GM20000 (cell line): ENCODE measurements at regions not wholly inside any gene's neighbourhood (a gene's known extent, or its start where the extent isn't known, plus 50 kb on each side); places are given as distances from the start of the nearest gene placed in this dataset.

Source experiments
- DNase-seq: peaks from one replicate; pipeline ENCODE4 v3.0.0; 2012; ENCODE audit warnings: low spot score
- TF ChIP-seq, protein P1 (sequence below): IDR thresholded peaks from 2 replicates; pipeline ENCODE4 v1.5.1; 2012; ENCODE audit warnings: mild to moderate bottlenecking, control low read depth; ENCODE audit errors: extremely low read depth, missing control alignments

DNA sequence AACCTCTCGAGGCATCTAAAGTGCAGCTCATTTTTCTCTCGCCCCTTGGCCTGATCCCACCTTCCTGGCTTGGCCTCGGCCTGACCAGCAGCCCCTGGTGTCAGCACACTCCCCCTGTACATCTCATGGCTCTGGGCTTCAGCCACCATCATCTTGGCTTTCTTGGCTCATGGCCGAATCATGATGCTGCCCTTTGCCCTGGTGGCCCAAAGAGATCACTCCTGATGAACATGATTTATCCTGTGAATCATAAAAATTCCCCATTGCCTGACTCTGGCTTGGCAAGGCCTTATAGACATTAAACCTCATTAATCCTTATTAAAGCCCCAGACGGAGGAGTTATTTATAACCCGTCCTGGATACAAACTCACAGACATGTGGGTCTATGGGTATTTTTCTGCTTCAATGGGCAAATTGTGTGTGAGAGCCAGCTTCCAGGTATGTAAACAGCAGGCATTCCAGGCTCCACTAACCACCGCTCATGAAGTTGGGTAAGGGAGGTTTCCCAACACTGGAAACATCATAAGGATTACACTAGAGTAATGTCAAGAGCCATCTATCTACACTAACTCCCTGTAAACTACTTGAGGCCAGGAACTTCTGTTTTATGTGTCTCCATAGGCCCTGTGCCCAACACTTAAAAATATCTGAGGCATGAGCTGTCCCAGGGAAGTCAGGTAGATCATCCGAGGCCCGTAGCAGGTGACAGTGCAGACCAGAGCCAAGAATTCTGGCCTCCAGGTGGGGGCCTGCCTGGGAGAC lies 171.2 kb downstream of the TTC8 start:
- no peak for DNase-seq
- TF ChIP-seq, protein P1, sequence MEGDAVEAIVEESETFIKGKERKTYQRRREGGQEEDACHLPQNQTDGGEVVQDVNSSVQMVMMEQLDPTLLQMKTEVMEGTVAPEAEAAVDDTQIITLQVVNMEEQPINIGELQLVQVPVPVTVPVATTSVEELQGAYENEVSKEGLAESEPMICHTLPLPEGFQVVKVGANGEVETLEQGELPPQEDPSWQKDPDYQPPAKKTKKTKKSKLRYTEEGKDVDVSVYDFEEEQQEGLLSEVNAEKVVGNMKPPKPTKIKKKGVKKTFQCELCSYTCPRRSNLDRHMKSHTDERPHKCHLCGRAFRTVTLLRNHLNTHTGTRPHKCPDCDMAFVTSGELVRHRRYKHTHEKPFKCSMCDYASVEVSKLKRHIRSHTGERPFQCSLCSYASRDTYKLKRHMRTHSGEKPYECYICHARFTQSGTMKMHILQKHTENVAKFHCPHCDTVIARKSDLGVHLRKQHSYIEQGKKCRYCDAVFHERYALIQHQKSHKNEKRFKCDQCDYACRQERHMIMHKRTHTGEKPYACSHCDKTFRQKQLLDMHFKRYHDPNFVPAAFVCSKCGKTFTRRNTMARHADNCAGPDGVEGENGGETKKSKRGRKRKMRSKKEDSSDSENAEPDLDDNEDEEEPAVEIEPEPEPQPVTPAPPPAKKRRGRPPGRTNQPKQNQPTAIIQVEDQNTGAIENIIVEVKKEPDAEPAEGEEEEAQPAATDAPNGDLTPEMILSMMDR = no peak

DNA sequence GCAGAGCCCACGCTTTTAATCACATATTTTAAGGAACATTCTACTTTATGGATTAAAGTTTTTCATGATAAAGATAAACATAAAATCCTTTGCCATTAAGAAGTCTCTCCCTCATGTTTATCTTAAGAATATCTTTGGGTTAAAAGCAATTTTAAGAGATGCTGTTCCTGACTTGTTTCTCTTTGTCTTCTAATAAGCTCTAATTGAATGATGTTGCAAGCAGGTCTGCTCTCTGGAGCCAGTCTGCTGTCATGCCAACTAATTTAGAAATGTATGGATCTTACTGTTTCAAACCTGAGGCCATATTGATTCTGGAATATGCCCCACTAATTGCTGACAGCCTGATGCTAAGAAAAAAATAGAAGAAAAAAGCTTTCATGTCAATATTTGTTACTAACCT lies 173.6 kb downstream of the TTC8 start:
- TF ChIP-seq, protein P1 = no peak
- DNase-seq = no peak

DNA sequence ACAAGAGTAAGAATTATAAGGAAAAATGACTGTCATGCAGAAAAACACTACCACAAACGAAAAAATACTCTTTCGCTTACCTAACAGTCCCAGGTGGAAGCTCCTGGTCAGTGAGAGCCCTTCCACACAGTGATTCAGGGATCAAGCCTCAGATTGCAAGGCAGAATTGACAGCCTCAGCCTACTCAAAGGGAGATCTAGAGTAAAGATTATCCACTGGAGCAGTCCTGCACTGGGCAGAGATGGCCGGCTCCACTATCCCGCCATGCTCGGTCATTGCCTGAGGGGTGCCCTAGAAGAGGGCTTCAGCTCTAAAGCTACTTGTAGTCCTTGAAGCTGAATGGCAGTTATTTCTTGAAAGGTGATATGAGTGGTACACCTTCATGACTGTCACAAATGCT lies 174.7 kb downstream of the TTC8 start:
- no peak for DNase-seq
- TF ChIP-seq, protein P1 = no peak

DNA sequence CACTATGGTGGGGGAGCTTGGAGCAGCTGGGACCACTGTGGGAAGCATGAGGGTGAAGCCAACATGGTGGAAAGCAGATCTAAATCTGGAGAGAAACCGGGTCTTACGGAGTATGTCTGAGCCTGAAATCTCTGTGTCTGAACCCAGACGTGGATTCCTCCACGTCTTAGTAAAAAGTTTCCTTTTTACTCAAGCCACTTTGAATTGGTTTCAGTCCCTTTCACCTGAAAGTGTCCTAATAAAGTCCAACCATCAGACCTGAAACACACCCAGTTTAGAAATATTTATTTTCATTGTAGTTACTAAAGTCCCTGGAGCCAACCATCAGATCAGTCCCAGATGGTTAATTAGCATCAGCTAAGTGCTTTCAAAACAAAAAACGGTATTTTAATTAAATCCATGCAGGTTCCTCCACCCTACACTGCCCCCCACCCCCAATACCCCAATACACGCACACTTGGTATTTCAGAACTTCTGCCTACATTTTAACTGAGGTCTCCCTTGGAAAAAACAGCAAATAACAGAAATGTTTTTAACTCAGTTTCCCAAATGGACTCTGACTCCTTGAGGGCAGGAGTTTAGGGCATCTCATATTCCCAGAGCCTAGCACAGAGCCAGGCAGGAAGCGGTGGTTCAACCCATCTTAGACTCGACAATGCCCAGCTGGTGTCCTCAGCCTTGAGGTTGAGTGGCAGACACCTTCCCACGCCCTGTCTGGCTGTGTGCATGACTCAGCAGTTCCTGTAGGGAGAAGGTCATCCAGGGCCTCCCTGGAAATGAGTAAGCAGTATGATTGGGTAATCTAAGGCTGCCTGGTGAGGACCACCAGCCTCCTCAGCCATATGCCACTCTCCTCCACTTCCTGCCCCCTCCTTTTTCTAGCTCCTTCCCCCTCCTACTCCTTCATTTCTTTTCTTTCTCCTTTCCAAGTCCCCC lies 175.8 kb downstream of the TTC8 start:
- no peak for DNase-seq
- TF ChIP-seq, protein P1 = no peak

DNA sequence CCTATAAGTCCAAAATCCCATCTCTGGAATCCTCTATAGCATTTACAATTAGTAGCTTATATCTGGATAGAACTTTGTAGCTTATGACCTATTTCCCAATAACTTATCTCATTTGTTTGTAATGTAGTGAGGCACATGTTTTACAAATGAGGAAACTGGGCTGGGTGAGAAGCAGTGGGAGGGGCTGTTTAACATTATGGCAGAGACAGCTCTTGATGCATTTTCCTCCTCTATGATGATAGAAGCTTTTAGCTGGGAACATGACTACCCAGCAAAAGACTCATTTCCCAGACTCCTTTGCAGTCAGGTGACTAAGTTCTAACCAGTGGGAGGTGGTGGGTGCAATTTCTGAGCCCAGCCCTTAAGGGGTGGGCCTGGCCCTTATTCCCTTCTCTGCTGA lies 179.7 kb downstream of the TTC8 start:
- TF ChIP-seq, protein P1 = no peak
- no peak for DNase-seq

DNA sequence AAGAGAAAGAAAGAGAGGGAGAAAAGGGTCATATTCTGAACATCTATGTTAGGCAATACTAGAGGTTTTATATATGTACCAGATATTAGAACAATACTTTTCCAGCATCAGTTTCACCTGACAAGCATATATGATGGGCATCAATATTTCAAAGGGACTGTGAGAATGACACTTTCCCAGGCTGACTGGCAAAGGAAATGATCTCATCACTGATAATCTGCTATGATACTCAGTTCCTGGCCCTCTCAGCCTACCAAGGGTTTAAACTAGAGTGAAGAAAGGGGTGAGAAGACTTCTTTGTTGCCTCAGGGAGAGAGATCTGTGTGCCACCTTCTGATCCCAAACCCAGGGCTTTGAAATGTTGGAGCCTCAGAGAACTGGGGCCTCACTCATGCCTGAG lies 183.5 kb downstream of the TTC8 start:
- no peak for DNase-seq
- TF ChIP-seq, protein P1 = no peak
